Mesenchymal stem cell (in vitro differentiated cells and primary cell): ENCODE measurements at regions not wholly inside any gene's neighbourhood (a gene's known extent, or its start where the extent isn't known, plus 50 kb on each side); places are given as distances from the start of the nearest gene placed in this dataset.

Source experiments
- DNase-seq: peaks from one replicate; pipeline ENCODE4 v3.0.0-alpha.2; 2013
- H2AFZ ChIP-seq: one replicate; pipeline ENCODE4 v1.6.1; 2013; ENCODE audit warnings: low read depth, mild to moderate bottlenecking, control low read depth, inconsistent platforms, low read length, moderate library complexity
- H2AK5ac ChIP-seq: 2 replicates; pipeline ENCODE4 v1.6.1; 2013; ENCODE audit warnings: low read length, moderate library complexity, mild to moderate bottlenecking, inconsistent platforms; ENCODE audit not compliant: severe bottlenecking
- H2BK120ac ChIP-seq: one replicate; pipeline ENCODE4 v1.6.1; 2013; ENCODE audit warnings: low read depth, mild to moderate bottlenecking, inconsistent platforms, low read length, moderate library complexity
- H2BK12ac ChIP-seq, 2 experiments: one replicate each; pipeline ENCODE4 v1.6.1; 2013; ENCODE audit warnings: inconsistent platforms in 2 of 2, low read length in 2 of 2, mild to moderate bottlenecking in 2 of 2, moderate library complexity in 2 of 2, control low read depth in 1 of 2
- H2BK15ac ChIP-seq: one replicate; pipeline ENCODE4 v1.6.1; 2013; ENCODE audit warnings: mild to moderate bottlenecking, low read depth, inconsistent platforms; ENCODE audit not compliant: poor library complexity, severe bottlenecking
- H2BK5ac ChIP-seq: 2 replicates; pipeline ENCODE4 v1.6.1; 2013; ENCODE audit warnings: low read depth, mild to moderate bottlenecking, low read length, control low read depth, inconsistent platforms; ENCODE audit not compliant: poor library complexity, severe bottlenecking
- H3K14ac ChIP-seq, 2 experiments: one replicate each; pipeline ENCODE4 v1.6.1; 2013; ENCODE audit warnings: inconsistent platforms in 2 of 2, low read length in 2 of 2, control low read depth in 1 of 2, mild to moderate bottlenecking in 1 of 2, moderate library complexity in 1 of 2
- H3K18ac ChIP-seq, 2 experiments: one replicate each; pipeline ENCODE4 v1.6.1; 2013; ENCODE audit warnings: inconsistent platforms in 2 of 2, low read length in 2 of 2, control low read depth in 1 of 2, low read depth in 1 of 2, mild to moderate bottlenecking in 1 of 2
- H3K23ac ChIP-seq, 2 experiments: one replicate each; pipeline ENCODE4 v1.6.1; 2013; ENCODE audit warnings: inconsistent platforms in 2 of 2, low read length in 2 of 2, mild to moderate bottlenecking in 2 of 2, moderate library complexity in 2 of 2, control low read depth in 1 of 2
- H3K27ac ChIP-seq: 2 replicates; pipeline ENCODE4 v1.5.1; 2013; ENCODE audit warnings: mild to moderate bottlenecking, moderate library complexity, low read length, control low read depth, inconsistent platforms; ENCODE audit not compliant: poor library complexity, severe bottlenecking
- H3K27me3 ChIP-seq, 2 experiments: 2 replicates each; pipeline versions ENCODE4 v1.6.1 to v1.7.0; 2013; ENCODE audit warnings: low read length in 2 of 2, mild to moderate bottlenecking in 2 of 2, moderate library complexity in 2 of 2, control low read depth in 1 of 2, inconsistent platforms in 1 of 2; ENCODE audit not compliant: control insufficient read depth in 1 of 2, insufficient read depth in 1 of 2
- H3K36me3 ChIP-seq, 2 experiments: 2 replicates each; pipeline versions ENCODE4 v1.6.1 to v1.7.0; 2013; ENCODE audit warnings: low read length in 2 of 2, control low read depth in 1 of 2, inconsistent platforms in 1 of 2, low read depth in 1 of 2, mild to moderate bottlenecking in 1 of 2; ENCODE audit not compliant: insufficient read depth in 2 of 2, control insufficient read depth in 1 of 2
- H3K4ac ChIP-seq, 2 experiments: one replicate each; pipeline ENCODE4 v1.6.1; 2013; ENCODE audit warnings: inconsistent platforms in 2 of 2, low read length in 2 of 2, mild to moderate bottlenecking in 2 of 2, moderate library complexity in 2 of 2, control low read depth in 1 of 2, low read depth in 1 of 2
- H3K4me1 ChIP-seq: 2 replicates; pipeline ENCODE4 v1.6.1; 2013; ENCODE audit warnings: low read depth, low read length, control low read depth; ENCODE audit not compliant: control insufficient read depth, insufficient read depth
- H3K4me2 ChIP-seq: 2 replicates; pipeline ENCODE4 v1.6.1; 2013; ENCODE audit warnings: low read length, mild to moderate bottlenecking, inconsistent platforms; ENCODE audit not compliant: poor library complexity, severe bottlenecking
- H3K4me3 ChIP-seq, 2 experiments: 2 replicates each; pipeline versions ENCODE4 v1.5.1 to v1.7.0; 2013; ENCODE audit warnings: low read length in 2 of 2, mild to moderate bottlenecking in 2 of 2, control low read depth in 1 of 2, low read depth in 1 of 2; ENCODE audit not compliant: insufficient read depth in 1 of 2
- H3K79me1 ChIP-seq: replicated peaks from 2 replicates; pipeline ENCODE4 v1.6.1; 2013; ENCODE audit warnings: mild to moderate bottlenecking, control low read depth, low read length, inconsistent platforms; ENCODE audit not compliant: poor library complexity, severe bottlenecking
- H3K9ac ChIP-seq: 2 replicates; pipeline ENCODE4 v1.7.0; 2013; ENCODE audit warnings: mild to moderate bottlenecking, low read length, moderate library complexity
- H3K9me3 ChIP-seq: 2 replicates; pipeline ENCODE4 v1.7.0; 2013; ENCODE audit warnings: mild to moderate bottlenecking, low read length; ENCODE audit not compliant: control insufficient read depth
- H4K8ac ChIP-seq: one replicate; pipeline ENCODE4 v1.6.1; 2013; ENCODE audit warnings: inconsistent platforms, mild to moderate bottlenecking, low read length, moderate library complexity
- H4K91ac ChIP-seq: one replicate; pipeline ENCODE4 v1.6.1; 2013; ENCODE audit warnings: mild to moderate bottlenecking, low read length, inconsistent platforms
- WGBS: methylation state at CpG from one replicate; pipeline ENCODE4 v1.1.7; 2013; ENCODE audit warnings: mixed read lengths; 5-methylcytosine and 5-hydroxymethylcytosine counted together

DNA sequence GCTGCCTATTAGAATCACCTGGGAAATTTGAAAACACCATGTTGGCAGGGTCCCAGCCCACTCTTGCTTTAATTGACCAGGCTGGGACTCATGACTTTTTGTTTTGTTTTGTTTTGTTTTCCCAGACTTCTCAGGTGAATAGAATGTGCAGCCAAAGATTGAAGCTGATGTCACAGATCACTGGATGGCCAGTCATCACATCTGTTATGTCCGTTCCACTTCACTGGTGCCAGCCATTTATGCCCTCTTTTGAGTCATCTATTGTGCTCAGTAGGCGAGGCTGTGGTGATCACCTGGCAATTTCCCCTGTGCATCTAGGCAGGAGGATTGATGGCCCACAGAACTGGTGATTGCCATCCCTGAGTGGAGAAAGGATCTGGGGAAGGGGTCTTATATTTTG, 297.3 kb downstream of the INSC start:
- H3K9ac ChIP-seq, result no peak overlapping the region
- H2BK5ac ChIP-seq, result no peak overlapping the region
- no peak overlapping the region for H2BK120ac ChIP-seq
- no peaks in the 10 kb centered on the region for H3K27me3 ChIP-seq
- H2AFZ ChIP-seq, result no peak overlapping the region
- DNase-seq, result no peak
- H3K23ac ChIP-seq, result no peak overlapping the region
- no peaks in the 10 kb centered on the region for H3K36me3 ChIP-seq
- no peak overlapping the region for H2BK12ac ChIP-seq
- 71% methylated on average over 2 of the region's 2 CpGs for WGBS
- H4K8ac ChIP-seq, result no peak overlapping the region
- no peak overlapping the region for H2BK15ac ChIP-seq
- no peaks in the 10 kb centered on the region for H3K4me1 ChIP-seq
- H3K79me1 ChIP-seq, result no peaks in the 10 kb centered on the region
- H3K4ac ChIP-seq, result no peak overlapping the region
- no peak overlapping the region for H4K91ac ChIP-seq
- no peak overlapping the region for H2AK5ac ChIP-seq
- no peak overlapping the region for H3K18ac ChIP-seq
- peaks cover 2% of the 10 kb centered on the region for H3K9me3 ChIP-seq
- no peak overlapping the region for H3K14ac ChIP-seq
- no peak overlapping the region for H3K4me3 ChIP-seq
- no peak overlapping the region for H3K27ac ChIP-seq
- no peak overlapping the region for H3K4me2 ChIP-seq

DNA sequence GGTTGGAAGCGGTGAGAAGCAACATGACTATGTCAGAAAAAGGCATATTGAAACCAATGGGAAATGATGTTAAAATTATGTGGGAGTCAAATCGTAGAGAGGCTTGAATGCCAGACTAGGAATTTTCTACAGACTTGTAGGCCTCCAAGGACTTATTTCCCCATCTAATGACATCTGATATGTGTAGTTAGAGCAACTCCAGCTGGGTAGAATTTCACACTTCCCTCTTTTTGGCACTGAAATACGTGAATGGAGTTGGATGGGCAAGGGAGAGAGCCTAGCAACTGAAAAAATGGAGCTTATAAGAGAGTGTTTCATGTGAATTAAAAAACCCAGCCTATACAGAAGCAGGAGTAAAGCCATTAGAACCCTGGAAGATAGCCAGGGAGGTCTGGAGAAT, 304.2 kb downstream of the INSC start:
- H4K91ac ChIP-seq, result no peak overlapping the region
- no peaks in the 10 kb centered on the region for H3K79me1 ChIP-seq
- H3K4me3 ChIP-seq, result no peak overlapping the region
- H3K9me3 ChIP-seq, result peaks cover 2% of the 10 kb centered on the region
- H2AK5ac ChIP-seq, result no peak overlapping the region
- no peak overlapping the region for H2BK120ac ChIP-seq
- H3K36me3 ChIP-seq, result no peaks in the 10 kb centered on the region
- H2BK5ac ChIP-seq, result no peak overlapping the region
- H3K4me1 ChIP-seq, result no peaks in the 10 kb centered on the region
- H3K27me3 ChIP-seq, result no peaks in the 10 kb centered on the region
- H3K14ac ChIP-seq, result no peak overlapping the region
- H3K27ac ChIP-seq, result no peak overlapping the region
- H3K23ac ChIP-seq, result no peak overlapping the region
- no peak overlapping the region for H2AFZ ChIP-seq
- H2BK12ac ChIP-seq, result no peak overlapping the region
- no peak overlapping the region for H3K18ac ChIP-seq
- H2BK15ac ChIP-seq, result no peak overlapping the region
- no peak overlapping the region for H3K4me2 ChIP-seq
- 77% methylated on average over 2 of the region's 3 CpGs for WGBS
- H3K9ac ChIP-seq, result no peak overlapping the region
- DNase-seq, result no peak
- H4K8ac ChIP-seq, result no peak overlapping the region
- H3K4ac ChIP-seq, result no peak overlapping the region

DNA sequence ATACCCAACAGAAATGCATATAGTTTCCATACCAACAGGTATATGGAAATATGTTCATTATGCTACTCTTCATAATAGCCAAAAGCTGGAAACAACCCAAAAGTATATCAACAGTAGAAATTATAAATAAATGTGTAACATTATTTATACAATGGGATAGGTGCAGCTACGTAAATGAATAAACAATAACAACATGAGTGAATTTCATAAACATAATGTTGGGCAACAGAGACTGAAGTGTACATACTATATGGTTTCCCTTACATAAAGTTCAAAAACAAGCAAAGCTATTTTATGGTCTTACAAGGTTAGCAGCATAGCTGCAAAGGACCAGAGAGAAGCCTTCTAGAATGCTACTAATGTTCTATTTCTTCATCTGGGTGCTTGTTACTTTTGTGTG, 305.0 kb downstream of the INSC start:
- Histone ChIP-seq H2AK5ac (no peak overlapping the region), H2AFZ (no peak overlapping the region)

DNA sequence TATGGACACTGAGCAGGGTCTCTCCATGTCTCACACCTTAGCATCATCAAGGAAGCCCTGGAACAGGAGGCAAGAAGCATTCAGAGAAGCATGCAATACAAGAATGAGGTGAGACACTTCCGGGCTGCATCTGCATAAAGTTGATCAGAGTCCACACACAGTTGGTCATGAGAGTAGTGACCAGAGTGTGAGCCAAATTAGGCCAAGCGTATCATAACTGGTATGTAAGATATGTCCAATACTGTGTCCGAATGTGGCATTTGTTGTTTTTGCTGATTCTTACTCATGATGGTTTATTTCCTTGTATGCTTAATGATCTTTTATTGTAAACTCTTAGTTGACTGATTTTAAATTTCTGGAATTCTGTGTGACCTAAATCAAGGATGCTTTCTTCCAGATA, 315.7 kb downstream of the INSC start:
- Histone ChIP-seq H3K9me3 (no peaks in the 10 kb centered on the region), H2BK5ac (no peak overlapping the region), H3K27me3 (no peaks in the 10 kb centered on the region), H3K4me1 (no peaks in the 10 kb centered on the region), H2AK5ac (no peak overlapping the region), H4K8ac (no peak overlapping the region), H2BK120ac (no peak overlapping the region), H3K4ac (no peak overlapping the region), H3K23ac (no peak overlapping the region), H3K79me1 (no peaks in the 10 kb centered on the region), H3K18ac (no peak overlapping the region), H3K4me2 (no peak overlapping the region), H4K91ac (no peak overlapping the region), H3K36me3 (no peaks in the 10 kb centered on the region), H2BK15ac (no peak overlapping the region), H3K27ac (no peak overlapping the region), H2AFZ (no peak overlapping the region), H3K9ac (no peak overlapping the region), H3K4me3 (no peak overlapping the region), H3K14ac (no peak overlapping the region), H2BK12ac (no peak overlapping the region)
- WGBS, result 93% methylated on average over 3 of the region's 3 CpGs
- DNase-seq, result no peak

More for the DNA sequence above, 305.0 kb downstream of the INSC start:
- no peaks in the 10 kb centered on the region for H3K4me1 ChIP-seq
- H2BK12ac ChIP-seq, result no peak overlapping the region
- DNase-seq, result no peak
- peaks cover 2% of the 10 kb centered on the region for H3K9me3 ChIP-seq
- no peak overlapping the region for H3K9ac ChIP-seq
- no peak overlapping the region for H3K4me3 ChIP-seq
- H3K27ac ChIP-seq, result no peak overlapping the region
- H2BK15ac ChIP-seq, result no peak overlapping the region
- no CpG with 5 or more reads among the region's 1 CpG for WGBS
- no peak overlapping the region for H3K18ac ChIP-seq
- H2BK120ac ChIP-seq, result no peak overlapping the region
- no peak overlapping the region for H4K8ac ChIP-seq
- H3K4me2 ChIP-seq, result no peak overlapping the region
- H3K4ac ChIP-seq, result no peak overlapping the region
- no peak overlapping the region for H4K91ac ChIP-seq
- H3K27me3 ChIP-seq, result no peaks in the 10 kb centered on the region
- H3K23ac ChIP-seq, result no peak overlapping the region
- H3K14ac ChIP-seq, result no peak overlapping the region
- H3K36me3 ChIP-seq, result no peaks in the 10 kb centered on the region
- no peak overlapping the region for H2BK5ac ChIP-seq
- H3K79me1 ChIP-seq, result no peaks in the 10 kb centered on the region
